VCaP (cell line): ENCODE measurements at regions not wholly inside any gene's neighbourhood (a gene's known extent, or its start where the extent isn't known, plus 50 kb on each side); places are given as distances from the start of the nearest gene placed in this dataset.

ENCODE experiments used
- H3K27ac ChIP-seq: fragments of 450-650 bp; 2 replicates; pipeline ENCODE4 v1.5.1; 2017
- CTCF ChIP-seq: fragments of 450-650 bp; conservative IDR thresholded peaks from 2 replicates; pipeline ENCODE4 v1.5.1; 2017; ENCODE audit warnings: mild to moderate bottlenecking, moderate library complexity

- TF ChIP-seq CTCF = no peak
- no peak overlapping the region for H3K27ac ChIP-seq
Measured at GRCh38 chrX:45747905-45748304, 547.2 kb upstream of the DIPK2B start.

GRCh38 chrX:45745479-45745878 lies 544.8 kb upstream of the DIPK2B start:
- no peak for TF ChIP-seq CTCF
- no peak overlapping the region for H3K27ac ChIP-seq

- H3K27ac ChIP-seq = no peak overlapping the region
- TF ChIP-seq CTCF = no peak
Measured at GRCh38 chrX:45743906-45744625, 543.4 kb upstream of the DIPK2B start.

GRCh38 chrX:45743081-45743533 lies 542.4 kb upstream of the DIPK2B start:
- 0 out of 2 replicates have a peak, but pooled peaks have one; percentile 12 for TF ChIP-seq CTCF
- no peak overlapping the region for H3K27ac ChIP-seq

- no peak for TF ChIP-seq CTCF
Measured at GRCh38 chrX:45740291-45740690, 539.6 kb upstream of the DIPK2B start.

GRCh38 chrX:45735571-45735970 lies 534.9 kb upstream of the DIPK2B start:
- H3K27ac ChIP-seq = no peak overlapping the region
- no peak for TF ChIP-seq CTCF

More at GRCh38 chrX:45740291-45740690, 539.6 kb upstream of the DIPK2B start:
- H3K27ac ChIP-seq = no peak overlapping the region

GRCh38 chrX:45731448-45731847 lies 530.8 kb upstream of the DIPK2B start:
- no peak overlapping the region for H3K27ac ChIP-seq
- no peak for TF ChIP-seq CTCF
